HG03354 (cell line): ENCODE measurements at regions not wholly inside any gene's neighbourhood (a gene's known extent, or its start where the extent isn't known, plus 50 kb on each side); places are given as distances from the start of the nearest gene placed in this dataset.

Experiments used
- ATAC-seq: cut with Tn5 transposase; IDR thresholded peaks from one replicate; pipeline ENCODE4 v1.9.1; 2021; ENCODE audit warnings: mild to moderate bottlenecking; ENCODE audit not compliant: unreplicated experiment, poor library complexity, severe bottlenecking

DNA sequence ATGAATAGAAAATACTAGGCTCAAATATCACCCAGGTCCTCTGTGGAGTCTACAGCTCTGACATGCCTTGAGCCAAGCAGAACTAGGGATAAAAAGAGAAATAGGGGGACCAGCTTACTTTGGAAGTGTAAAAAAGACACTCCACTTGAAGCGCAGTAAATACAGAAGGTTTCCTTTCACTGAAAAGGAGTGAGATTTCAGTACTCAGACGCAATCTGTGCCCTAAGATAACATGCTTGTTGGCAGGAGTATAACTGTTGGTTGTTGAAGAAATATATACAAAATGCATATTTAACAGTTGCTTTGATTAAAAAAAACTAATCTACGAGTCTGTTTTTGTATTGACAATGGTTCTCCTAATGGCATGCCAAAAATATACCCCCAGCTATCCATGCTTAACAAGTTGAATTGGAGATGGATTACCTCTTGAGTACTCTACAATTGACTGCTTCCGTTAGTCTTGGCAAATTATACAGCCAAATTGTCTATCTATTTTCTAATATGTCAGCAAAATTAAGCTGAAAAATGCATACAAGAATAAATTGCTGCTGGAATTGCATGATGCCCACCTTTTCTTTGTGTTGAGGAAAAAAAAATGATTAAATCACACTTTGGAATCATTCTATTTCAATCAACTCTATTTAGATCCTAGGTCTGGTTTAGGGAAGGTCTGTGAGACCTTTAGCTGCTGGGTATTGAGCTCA, 91.6 kb downstream of the FAT3 start:
- ATAC-seq = no peak

DNA sequence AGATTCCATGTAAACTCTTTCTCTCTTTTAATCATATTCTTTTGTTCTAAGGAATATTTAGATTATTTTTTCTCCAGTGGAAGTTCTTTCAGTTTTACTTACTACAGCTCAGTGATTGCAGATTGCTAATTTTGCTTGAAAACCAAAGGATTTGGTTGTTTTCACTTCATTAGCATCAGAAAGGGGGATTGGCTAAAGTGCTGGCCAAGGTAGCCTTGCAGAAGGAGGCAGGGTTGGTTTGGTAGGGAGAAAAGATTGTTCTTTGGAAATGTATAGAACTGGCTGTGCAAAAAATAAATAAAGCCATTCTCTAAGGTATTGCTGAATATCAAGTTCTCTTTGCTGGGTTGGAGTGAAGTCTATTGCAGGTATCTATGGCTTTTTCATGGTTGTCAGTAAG, 92.6 kb downstream of the FAT3 start:
- no peak for ATAC-seq

GRCh38 chr11:92317721-92318120, 93.1 kb downstream of the FAT3 start:
- no peak for ATAC-seq

DNA sequence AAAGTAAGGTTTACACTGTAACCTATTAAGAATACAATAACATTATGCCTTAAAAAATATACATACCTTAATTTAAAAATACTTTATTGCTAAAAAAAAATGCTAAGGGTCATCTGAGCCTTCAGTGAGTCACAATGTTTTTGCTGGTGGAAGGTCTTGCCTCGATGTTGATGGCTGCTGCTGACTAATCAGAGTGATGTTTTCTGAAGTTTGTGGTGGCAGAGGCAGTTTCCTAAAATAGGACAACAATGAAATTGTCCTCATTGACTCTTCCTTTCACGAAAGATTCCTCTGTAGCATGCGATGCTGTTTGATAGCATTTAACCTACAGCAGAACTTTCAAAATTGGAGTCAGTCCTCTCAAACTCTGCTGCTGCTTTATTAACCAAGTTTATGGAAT, 97.6 kb downstream of the FAT3 start:
- no peak for ATAC-seq

DNA sequence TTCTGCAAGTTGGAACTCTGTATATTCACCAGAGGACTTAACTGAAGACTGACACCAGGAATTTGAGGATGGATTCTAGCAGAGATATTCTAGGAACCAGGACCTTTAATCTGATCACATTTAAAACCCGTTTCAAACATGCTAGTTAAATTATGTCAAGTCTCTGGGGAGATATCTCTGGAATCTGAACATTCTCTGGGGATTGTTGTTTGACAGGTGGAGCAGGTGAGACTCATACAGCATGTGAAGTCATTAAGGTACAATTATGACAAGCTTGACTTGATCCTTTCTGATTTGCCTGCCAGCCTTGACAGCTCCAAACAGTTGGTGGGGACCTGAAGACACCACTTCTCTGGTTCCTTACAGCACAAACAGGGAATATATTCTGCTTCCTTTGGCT, 100.3 kb downstream of the FAT3 start:
- ATAC-seq = no peak

- no peak for ATAC-seq
Measured at GRCh38 chr11:92325416-92325815, 100.8 kb downstream of the FAT3 start.

- no peak for ATAC-seq
Measured at GRCh38 chr11:92329137-92329536, 104.5 kb downstream of the FAT3 start.

GRCh38 chr11:92329646-92330045, 105.0 kb downstream of the FAT3 start:
- no peak for ATAC-seq

DNA sequence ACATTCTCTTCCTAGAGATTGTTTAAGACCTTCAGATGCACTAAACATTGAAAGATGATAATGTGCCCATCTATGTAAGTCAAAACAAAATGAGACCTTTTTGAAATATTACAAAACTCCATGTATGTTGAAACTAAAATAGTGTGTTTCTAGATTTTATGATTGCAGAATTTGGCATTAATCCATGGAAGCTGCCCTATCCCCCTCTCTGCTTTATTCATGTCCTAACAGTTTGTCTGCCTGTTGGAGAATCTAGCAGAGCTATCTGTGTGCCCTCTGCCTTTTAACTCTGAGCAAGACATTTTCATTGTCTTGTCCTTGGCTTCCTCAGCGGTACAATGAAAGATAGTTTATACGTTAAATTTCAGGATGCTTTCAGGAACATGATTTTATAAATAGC, 105.5 kb downstream of the FAT3 start:
- no peak for ATAC-seq

DNA sequence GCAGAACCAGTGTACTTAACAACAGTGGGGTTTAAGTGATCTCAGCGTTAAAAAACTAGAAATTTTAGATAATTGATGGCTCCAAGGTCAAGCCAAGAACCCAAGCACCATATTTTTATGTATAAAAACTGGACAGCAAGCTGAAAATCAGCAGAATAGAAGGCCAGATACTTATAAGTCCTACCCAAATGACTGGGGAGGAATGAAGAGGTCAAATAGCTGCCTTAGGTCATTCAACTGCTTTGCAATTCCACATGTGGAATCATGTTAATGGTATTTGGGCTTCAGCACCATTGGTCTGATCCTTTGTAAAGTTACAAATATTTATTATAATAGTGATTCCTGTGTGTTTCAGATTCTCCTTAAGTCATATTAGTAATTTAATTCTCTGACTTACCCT, 108.4 kb downstream of the FAT3 start:
- ATAC-seq = no peak

DNA sequence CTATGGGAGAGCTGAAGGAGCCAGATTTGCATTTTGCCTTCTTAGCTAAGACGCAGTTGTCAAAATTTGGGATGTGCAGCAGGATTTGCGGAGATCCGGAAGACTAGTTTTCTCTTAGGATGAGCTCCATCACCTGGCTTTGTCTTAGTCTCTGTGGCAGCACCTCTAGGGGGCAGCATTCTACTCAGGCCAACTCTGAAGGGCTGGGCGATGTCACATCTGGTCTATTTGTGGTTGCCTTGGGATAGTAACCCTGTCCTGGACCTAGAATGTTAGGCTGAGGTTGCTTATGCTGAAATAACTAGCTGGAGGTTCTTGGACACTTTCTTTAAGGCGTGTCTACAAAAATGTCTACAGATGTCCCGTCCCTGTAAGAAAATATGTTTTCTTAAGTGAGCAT, 116.2 kb downstream of the FAT3 start:
- ATAC-seq = no peak

DNA sequence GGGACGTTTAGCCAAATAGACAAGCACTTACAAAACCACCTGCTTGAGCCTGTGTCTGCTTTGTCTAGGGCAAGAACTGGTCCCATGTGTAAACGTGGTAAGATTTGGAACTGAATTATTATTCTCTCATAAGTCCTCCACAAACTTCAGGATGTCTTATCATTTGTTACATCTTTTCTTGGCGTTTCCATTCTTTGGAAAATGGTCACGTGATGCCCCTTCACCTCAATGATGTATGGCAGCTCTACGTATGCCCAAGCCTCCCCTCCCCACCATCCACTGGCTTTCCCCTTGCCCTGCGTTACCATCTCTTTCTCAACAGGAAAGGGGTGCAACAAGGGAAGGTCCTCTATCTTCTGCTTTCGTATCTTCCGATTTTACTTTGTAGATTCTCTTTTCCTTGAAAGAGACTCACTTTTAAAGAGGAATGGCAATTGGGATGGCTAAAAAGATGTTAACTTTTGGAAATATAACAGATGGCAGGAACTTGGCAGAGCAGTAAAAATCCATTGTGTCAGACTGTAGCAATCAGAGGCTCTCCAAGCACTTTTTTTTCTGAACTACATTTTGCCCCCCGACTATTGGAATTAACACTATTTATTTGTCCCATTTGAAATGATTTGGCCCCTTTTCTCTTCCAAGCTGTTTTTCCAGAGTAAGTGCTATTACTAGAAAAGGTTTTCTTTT, 117.6 kb downstream of the FAT3 start:
- ATAC-seq = no peak

DNA sequence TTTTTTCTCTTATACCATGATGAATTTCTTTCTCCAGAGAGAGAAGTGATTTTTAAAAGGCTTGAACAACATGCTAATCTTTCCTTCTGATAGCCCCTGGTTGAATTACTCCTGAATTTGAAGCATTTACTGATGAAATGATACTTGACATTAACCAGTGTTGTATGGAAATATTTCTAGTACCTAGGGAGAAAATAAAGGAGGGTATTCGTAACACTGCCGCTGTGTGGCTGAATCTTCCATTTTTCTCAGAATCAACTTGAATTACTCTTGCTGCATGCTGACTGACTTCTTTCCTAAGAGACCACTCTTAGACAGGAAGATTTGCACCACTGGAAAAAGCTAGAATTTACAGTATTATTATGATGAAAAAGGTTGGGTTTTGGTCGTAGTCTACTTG, 118.3 kb downstream of the FAT3 start:
- ATAC-seq = no peak

DNA sequence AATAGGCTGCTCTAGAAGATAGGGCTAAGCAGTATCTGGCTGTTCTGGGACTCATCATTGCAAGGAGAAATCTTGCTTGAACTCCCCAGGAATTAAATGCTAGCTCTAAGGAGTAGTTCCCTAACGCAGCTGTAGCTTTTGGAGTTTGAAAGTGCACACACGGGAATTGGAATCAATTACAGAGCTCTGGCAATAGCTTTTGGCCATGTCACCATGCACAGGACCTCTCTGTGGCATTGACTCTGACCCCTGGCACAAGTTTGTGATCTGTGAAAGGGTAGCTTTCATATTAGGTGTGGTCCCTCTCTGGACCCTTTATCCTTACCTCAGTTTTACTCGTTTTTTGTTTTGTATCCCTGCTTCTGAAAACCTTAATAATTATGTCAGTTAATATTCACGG, 121.6 kb downstream of the FAT3 start:
- ATAC-seq = no peak

GRCh38 chr11:92347454-92347853, 122.8 kb downstream of the FAT3 start:
- no peak for ATAC-seq

DNA sequence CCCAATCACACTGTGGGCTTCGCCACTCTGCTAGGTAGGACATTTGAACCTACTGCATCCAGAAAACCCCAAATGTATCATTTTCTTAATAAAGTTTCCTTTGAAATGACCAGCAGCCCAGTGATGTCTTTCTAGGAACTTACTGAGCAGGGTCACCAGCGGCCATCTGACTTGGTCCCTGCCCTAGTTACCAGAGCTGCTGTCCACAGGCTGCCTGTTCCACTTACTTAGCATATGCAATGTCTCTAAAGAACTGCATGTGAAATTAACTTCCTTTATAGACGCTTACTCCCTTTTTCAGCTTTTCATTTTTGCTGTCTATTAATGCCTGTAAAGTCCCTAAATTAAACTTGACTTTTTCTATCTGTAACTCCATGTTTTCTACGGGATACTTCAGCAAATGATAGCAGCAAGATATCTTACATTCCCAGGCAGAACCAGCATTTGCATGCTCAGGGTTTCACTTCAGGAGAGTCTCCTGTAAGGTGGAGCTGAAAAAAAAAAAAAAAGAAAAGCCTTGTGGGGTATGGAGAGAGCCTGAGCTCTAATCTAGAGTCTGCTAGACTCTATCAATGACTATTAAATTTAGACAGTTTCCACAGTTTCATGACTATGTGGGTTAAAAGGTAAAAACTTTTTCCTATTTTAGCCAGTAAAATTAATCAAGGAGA, 125.0 kb downstream of the FAT3 start:
- no peak for ATAC-seq

- ATAC-seq = no peak
Measured at GRCh38 chr11:92357344-92357743, 132.7 kb downstream of the FAT3 start.

- ATAC-seq = no peak
Measured at GRCh38 chr11:92357841-92358240, 133.2 kb downstream of the FAT3 start.

GRCh38 chr11:92361551-92361950, 136.9 kb downstream of the FAT3 start:
- no peak for ATAC-seq

GRCh38 chr11:92362989-92363388, 138.4 kb downstream of the FAT3 start:
- no peak for ATAC-seq

GRCh38 chr11:92364177-92364576, 139.6 kb downstream of the FAT3 start:
- no peak for ATAC-seq
